HEK293T (cell line): ENCODE measurements at regions not wholly inside any gene's neighbourhood (a gene's known extent, or its start where the extent isn't known, plus 50 kb on each side); places are given as distances from the start of the nearest gene placed in this dataset.

ENCODE experiments used
- CTCF ChIA-PET: fragments of 350-600 bp; formaldehyde crosslinking; extraction: SDS; loops from one replicate; lab custom pipeline; 2021; ENCODE audit warnings: antibody characterized with exemption, inconsistent platforms; lab: Yijun Ruan, JAX
- POLR2A ChIA-PET: fragments of 350-600 bp; formaldehyde crosslinking; extraction: SDS; loops from one replicate; lab custom pipeline; 2020; ENCODE audit warnings: antibody characterized with exemption, inconsistent platforms; lab: Yijun Ruan, JAX
- DNase-seq: peaks from one replicate; pipeline ENCODE4 v3.0.0; 2012; ENCODE audit warnings: mixed read lengths; ENCODE audit errors: extremely low spot score
- ARNT ChIP-seq: fragments of 450-650 bp; IDR thresholded peaks from 2 replicates; pipeline ENCODE4 v1.6.1; 2017; ENCODE audit warnings: mild to moderate bottlenecking
- BHLHE40 ChIP-seq: fragments of 450-650 bp; IDR thresholded peaks from 2 replicates; pipeline ENCODE4 v1.6.1; 2016; ENCODE audit warnings: mild to moderate bottlenecking, moderate library complexity, borderline replicate concordance
- CTBP1 ChIP-seq: fragments of 450-650 bp; IDR thresholded peaks from 2 replicates; pipeline ENCODE4 v1.6.1; 2016; ENCODE audit warnings: borderline replicate concordance
- ELF4 ChIP-seq: fragments of 450-650 bp; IDR thresholded peaks from 2 replicates; pipeline ENCODE4 v1.6.1; 2017; ENCODE audit warnings: antibody characterized with exemption
- FOXA1 ChIP-seq: fragments of 450-650 bp; IDR thresholded peaks from 2 replicates; pipeline ENCODE4 v1.6.1; 2016; ENCODE audit warnings: mild to moderate bottlenecking
- FOXK2 ChIP-seq: fragments of 450-650 bp; IDR thresholded peaks from 2 replicates; pipeline ENCODE4 v1.6.1; 2016; ENCODE audit warnings: mild to moderate bottlenecking
- FOXM1 ChIP-seq: fragments of 450-650 bp; IDR thresholded peaks from 2 replicates; pipeline ENCODE4 v1.6.1; 2017; ENCODE audit warnings: mild to moderate bottlenecking, borderline replicate concordance
- HDGF ChIP-seq: fragments of 450-650 bp; IDR thresholded peaks from 2 replicates; pipeline ENCODE4 v1.6.1; 2017; ENCODE audit warnings: antibody characterized with exemption, borderline replicate concordance
- L3MBTL2 ChIP-seq: fragments of 450-650 bp; conservative IDR thresholded peaks from 2 replicates; pipeline ENCODE4 v1.6.1; 2016; ENCODE audit warnings: mild to moderate bottlenecking
- LEF1 ChIP-seq: fragments of 450-650 bp; IDR thresholded peaks from 2 replicates; pipeline ENCODE4 v1.6.1; 2017; ENCODE audit warnings: mild to moderate bottlenecking, borderline replicate concordance
- NFRKB ChIP-seq: fragments of 450-650 bp; IDR thresholded peaks from 2 replicates; pipeline ENCODE4 v1.6.1; 2016; ENCODE audit warnings: mild to moderate bottlenecking, moderate library complexity
- PKNOX1 ChIP-seq: fragments of 450-650 bp; IDR thresholded peaks from 2 replicates; pipeline ENCODE4 v1.6.1; 2016
- SP1 ChIP-seq: fragments of 450-650 bp; IDR thresholded peaks from 2 replicates; pipeline ENCODE4 v1.6.1; 2017
- SUZ12 ChIP-seq: fragments of 450-650 bp; IDR thresholded peaks from 2 replicates; pipeline ENCODE4 v1.6.1; 2016; ENCODE audit warnings: mild to moderate bottlenecking
- TARDBP ChIP-seq: fragments of 450-650 bp; IDR thresholded peaks from 2 replicates; pipeline ENCODE4 v1.6.1; 2016
- ZNF384 ChIP-seq: fragments of 450-650 bp; IDR thresholded peaks from 2 replicates; pipeline ENCODE4 v1.6.1; 2016

- DNase-seq, result no peak
- TF ChIP-seq HDGF (no peak), FOXM1 (no peak), FOXK2 (no peak), FOXA1 (no peak), ARNT (no peak), L3MBTL2 (no peak), CTBP1 (no peak), ZNF384 (no peak), TARDBP (no peak), LEF1 (no peak), SP1 (no peak), ELF4 (no peak), SUZ12 (no peak), PKNOX1 (no peak), NFRKB (no peak), BHLHE40 (no peak)
- ChIA-PET POLR2A (no interaction called here), CTCF (no interaction called here)
Observed at GRCh38 chrX:148416931-148417330, 83.5 kb upstream of the AFF2 start.

DNA sequence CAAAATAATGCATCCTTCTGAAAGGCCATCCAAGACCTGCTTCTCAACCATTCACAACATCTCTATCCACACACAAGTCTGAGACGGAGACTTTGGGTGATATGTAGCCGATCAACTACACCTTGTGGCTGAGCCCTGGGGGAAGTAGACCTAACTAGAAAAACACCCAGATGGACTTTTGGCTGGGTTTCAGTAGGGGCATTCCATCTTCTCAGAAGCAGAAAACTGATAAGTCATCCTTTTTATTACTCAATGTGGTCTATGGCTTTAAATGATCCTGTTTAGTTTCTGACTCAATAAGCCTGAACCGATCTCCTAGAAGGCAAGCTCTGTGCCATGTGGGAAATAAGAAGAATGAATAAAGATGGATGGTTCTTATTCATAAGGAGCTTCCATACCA is 82.5 kb upstream of the AFF2 start:
- TF ChIP-seq LEF1, result no peak
- TF ChIP-seq FOXM1, result no peak
- TF ChIP-seq ELF4, result no peak
- no peak for TF ChIP-seq PKNOX1
- no peak for TF ChIP-seq BHLHE40
- TF ChIP-seq FOXK2, result no peak
- TF ChIP-seq FOXA1, result no peak
- TF ChIP-seq ARNT, result no peak
- TF ChIP-seq HDGF, result no peak
- no peak for TF ChIP-seq L3MBTL2
- TF ChIP-seq NFRKB, result no peak
- no peak for TF ChIP-seq SUZ12
- no peak for TF ChIP-seq CTBP1
- no peak for TF ChIP-seq ZNF384
- no peak for TF ChIP-seq TARDBP
- TF ChIP-seq SP1, result no peak
- ChIA-PET CTCF (no interaction called here), POLR2A (no interaction called here)
- no peak for DNase-seq

- TF ChIP-seq ZNF384 (no peak), L3MBTL2 (no peak), FOXK2 (no peak), FOXA1 (no peak), SP1 (no peak), SUZ12 (no peak)
- ChIA-PET POLR2A (no interaction called here), CTCF (no interaction called here)
- DNase-seq, result no peak
Observed at GRCh38 chrX:148422526-148422925, 77.9 kb upstream of the AFF2 start.

DNA sequence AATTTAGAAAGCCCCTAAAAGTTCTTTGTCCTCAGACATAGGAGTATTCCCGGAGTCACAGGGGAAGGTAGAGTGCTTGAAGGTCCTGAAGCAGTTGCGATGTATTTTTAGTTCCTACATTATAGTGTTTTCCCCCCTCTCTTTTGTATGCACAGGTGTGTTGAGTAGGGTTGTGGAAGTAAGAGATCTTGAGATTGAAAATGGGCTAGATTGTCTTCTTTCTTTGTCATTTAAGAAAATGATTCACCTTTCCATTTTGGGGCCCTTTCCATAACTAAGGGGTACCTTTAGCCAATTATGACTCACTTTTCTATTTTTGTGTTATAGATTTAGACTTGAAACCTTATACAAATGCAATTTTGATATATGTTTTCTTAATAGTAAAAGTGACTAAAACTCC is 75.8 kb upstream of the AFF2 start:
- POLR2A ChIA-PET, result no interaction called here
- TF ChIP-seq SP1, result no peak
- TF ChIP-seq ZNF384, result no peak
- TF ChIP-seq PKNOX1, result no peak
- TF ChIP-seq ARNT, result no peak
- TF ChIP-seq TARDBP, result no peak
- TF ChIP-seq SUZ12, result no peak
- TF ChIP-seq FOXK2, result no peak
- no peak for TF ChIP-seq L3MBTL2
- TF ChIP-seq BHLHE40, result no peak
- no peak for TF ChIP-seq HDGF
- TF ChIP-seq FOXA1, result no peak
- TF ChIP-seq LEF1, result no peak
- TF ChIP-seq ELF4, result no peak
- DNase-seq, result no peak
- CTCF ChIA-PET, result no interaction called here

- TF ChIP-seq FOXK2 (no peak), BHLHE40 (no peak), LEF1 (no peak), ZNF384 (no peak), FOXM1 (no peak), PKNOX1 (no peak), SUZ12 (no peak), FOXA1 (no peak)
- ChIA-PET CTCF (interaction anchor here (1.2 kb wide), 1 partner anchor 12 kb away, joined by 4 read pairs; no protein-coding TSS in a partner anchor), POLR2A (no interaction called here)
- no peak for DNase-seq
Observed at GRCh38 chrX:148426467-148426866, 74.0 kb upstream of the AFF2 start.

- POLR2A ChIA-PET, result no interaction called here
- TF ChIP-seq ELF4 (no peak), NFRKB (no peak), HDGF (no peak), SUZ12 (no peak), FOXK2 (no peak)
- CTCF ChIA-PET, result no interaction called here
- no peak for DNase-seq
Observed at GRCh38 chrX:148441387-148441786, 59.0 kb upstream of the AFF2 start.

DNA sequence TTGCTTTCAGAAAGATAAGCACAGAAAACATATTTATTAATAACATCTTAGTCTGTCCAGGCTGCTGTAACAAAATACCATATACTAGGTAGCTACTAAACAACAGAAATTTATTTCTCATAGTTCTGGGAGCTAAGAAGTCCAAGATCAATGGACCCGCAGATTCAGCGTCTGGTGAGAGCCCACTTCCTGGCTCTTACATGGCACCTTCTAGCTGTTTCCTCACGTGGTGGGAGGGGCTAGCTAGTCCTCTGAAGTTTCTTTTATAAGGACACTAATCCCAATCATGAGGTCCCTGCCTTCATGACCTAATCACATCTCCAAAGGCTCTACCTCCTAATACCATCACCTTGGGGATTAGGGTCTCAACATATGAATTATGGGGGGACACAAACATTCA is 57.2 kb upstream of the AFF2 start:
- DNase-seq, result no peak
- TF ChIP-seq HDGF, result no peak
- no peak for TF ChIP-seq BHLHE40
- TF ChIP-seq PKNOX1, result no peak
- no peak for TF ChIP-seq SP1
- TF ChIP-seq L3MBTL2, result no peak
- no peak for TF ChIP-seq NFRKB
- no peak for TF ChIP-seq CTBP1
- CTCF ChIA-PET, result no interaction called here
- POLR2A ChIA-PET, result no interaction called here
